Esophagus squamous epithelium (tissue), 5 donors: ENCODE measurements at regions not wholly inside any gene's neighbourhood (a gene's known extent, or its start where the extent isn't known, plus 50 kb on each side); places are given as distances from the start of the nearest gene placed in this dataset.

Experiments
- DNase-seq: peaks from one replicate; lab custom pipeline; 2025; lab: John Stamatoyannopoulos, UW
- H3K27ac ChIP-seq, 4 donors: fragments of 200-600 bp; sonication (generic); one replicate each; pipeline ENCODE4 v1.5.1; 2016 to 2019; ENCODE audit warnings: mild to moderate bottlenecking in 1 of 4
- H3K27me3 ChIP-seq, 4 donors: fragments of 200-600 bp; sonication (generic); 1 replicate in 3 of 4; 2 replicates in 1 of 4; pipeline versions ENCODE4 v1.5.1 to v1.6.0; 2017 to 2021; ENCODE audit warnings: antibody characterized with exemption in 1 of 4
- H3K36me3 ChIP-seq, 3 donors: fragments of 200-600 bp; sonication (generic); one replicate each; pipeline ENCODE4 v1.5.1; 2016 to 2019
- H3K4me1 ChIP-seq, 3 donors: fragments of 200-600 bp; sonication (generic); one replicate each; pipeline ENCODE4 v1.5.1; 2017 to 2019
- H3K4me3 ChIP-seq, 4 donors: fragments of 200-600 bp; sonication (generic); 1 replicate in 3 of 4; 2 replicates in 1 of 4; pipeline ENCODE4 v1.5.1; 2016 to 2019; ENCODE audit warnings: mild to moderate bottlenecking in 2 of 4, moderate library complexity in 1 of 4
- H3K9me3 ChIP-seq, 3 donors: fragments of 200-600 bp; sonication (generic); one replicate each; pipeline ENCODE4 v1.5.1; 2016 to 2019
- CTCF ChIP-seq, 6 experiments: fragments of 450-650 bp in 4 of 6; fragments of 200-600 bp in 2 of 6; sonication (generic) in 2 of 6; IDR thresholded peaks; one replicate each; pipeline ENCODE4 v1.5.1; 2016 to 2019; ENCODE audit warnings: antibody characterized with exemption in 6 of 6, mild to moderate bottlenecking in 4 of 6, moderate library complexity in 4 of 6
- POLR2A ChIP-seq, 4 donors: fragments of 450-650 bp; IDR thresholded peaks; one replicate each; pipeline ENCODE4 v1.6.1; 2017; ENCODE audit warnings: antibody characterized with exemption in 4 of 4, mild to moderate bottlenecking in 4 of 4, moderate library complexity in 3 of 4
- WGBS, 2 donors: methylation state at CpG; one replicate each; pipeline ENCODE4 v1.1.5; 2018; 5-methylcytosine and 5-hydroxymethylcytosine counted together
- intact Hi-C: fragments of 100-400 bp; cut with DNase I; formaldehyde crosslinking; loops from one replicate; pipeline ENCODE4 v1.15.0; 2022
- donor health status: DM: yes; HTN: yes; CAD: no.

DNA sequence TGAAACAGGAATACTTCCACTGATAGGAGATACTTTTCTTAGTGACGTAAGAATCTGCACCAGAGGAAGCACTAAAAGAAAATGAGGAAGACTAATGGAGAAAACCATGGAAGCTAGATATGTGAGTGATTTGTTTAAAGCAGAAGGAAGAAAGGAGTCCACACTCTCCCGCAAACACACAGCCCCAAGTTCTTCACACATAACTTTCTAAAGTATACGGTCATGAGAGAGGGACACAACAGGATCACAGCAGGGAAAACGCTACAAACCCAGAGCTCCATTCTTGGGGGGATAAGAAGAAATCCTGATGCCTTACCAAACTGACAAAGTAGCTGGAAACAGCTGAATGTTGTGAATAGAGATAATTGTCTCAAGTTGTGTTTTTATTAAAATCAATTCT lies 222.2 kb upstream of the TMEM161B start:
- Histone ChIP-seq H3K27ac (no peak overlapping the region), H3K27me3 (peaks cover 0 to 2% (median 0%) of the 10 kb centered on the region in 4 donors), H3K4me1 (no peaks in the 10 kb centered on the region), H3K9me3 (no peaks in the 10 kb centered on the region), H3K36me3 (no peaks in the 10 kb centered on the region), H3K4me3 (no peak overlapping the region)
- WGBS, 2 donors, result 55 to 63% methylated on average over 4 of the region's 4 CpGs
- TF ChIP-seq POLR2A (IDR thresholded peaks at IDR 0.05), result no peak
- TF ChIP-seq CTCF (IDR thresholded peaks at IDR 0.05), result no peak
- intact Hi-C loops, result no loop called here
- DNase-seq, result no peak

- H3K27me3 ChIP-seq, result peaks cover 0 to 2% (median 0%) of the 10 kb centered on the region in 4 donors
- no peak for DNase-seq
- H3K4me3 ChIP-seq, result no peak overlapping the region
- H3K4me1 ChIP-seq, result no peaks in the 10 kb centered on the region
- no peaks in the 10 kb centered on the region for H3K9me3 ChIP-seq
- WGBS, 2 donors, result 38 to 52% methylated on average over 6 of the region's 6 CpGs
- no peak overlapping the region for H3K27ac ChIP-seq
- no peaks in the 10 kb centered on the region for H3K36me3 ChIP-seq
- intact Hi-C loops, result no loop called here
- TF ChIP-seq POLR2A (IDR thresholded peaks at IDR 0.05), result no peak
These were observed 220.7 kb upstream of the TMEM161B start for GRCh38 chr5:88489364-88489763.

GRCh38 chr5:88488561-88488960 lies 219.9 kb upstream of the TMEM161B start:
- Histone ChIP-seq H3K36me3 (no peaks in the 10 kb centered on the region), H3K4me1 (no peaks in the 10 kb centered on the region), H3K9me3 (no peaks in the 10 kb centered on the region), H3K27me3 (peaks cover 0 to 2% (median 0%) of the 10 kb centered on the region in 4 donors), H3K4me3 (no peak overlapping the region), H3K27ac (no peak overlapping the region)
- intact Hi-C loops, result no loop called here
- DNase-seq, result no peak
- TF ChIP-seq CTCF (IDR thresholded peaks at IDR 0.05) (no peak), POLR2A (IDR thresholded peaks at IDR 0.05) (no peak)
- 26 to 42% methylated on average over 2 of the region's 2 CpGs for WGBS, 2 donors

- no peak for TF ChIP-seq POLR2A (IDR thresholded peaks at IDR 0.05)
- no peak for TF ChIP-seq CTCF (IDR thresholded peaks at IDR 0.05)
- Histone ChIP-seq H3K4me1 (no peaks in the 10 kb centered on the region), H3K9me3 (no peaks in the 10 kb centered on the region), H3K27ac (no peak overlapping the region), H3K27me3 (peaks cover 0 to 2% (median 0%) of the 10 kb centered on the region in 4 donors), H3K36me3 (no peaks in the 10 kb centered on the region), H3K4me3 (no peak overlapping the region)
- WGBS, 2 donors, result 58 to 69% methylated on average over 2 of the region's 2 CpGs
- DNase-seq, result no peak
- intact Hi-C loops, result no loop called here
These were observed 219.5 kb upstream of the TMEM161B start for GRCh38 chr5:88488130-88488529.

GRCh38 chr5:88487066-88487465 lies 218.4 kb upstream of the TMEM161B start:
- no peak for TF ChIP-seq POLR2A (IDR thresholded peaks at IDR 0.05)
- H3K4me1 ChIP-seq, result no peaks in the 10 kb centered on the region
- intact Hi-C loops, result no loop called here
- DNase-seq, result no peak
- no peaks in the 10 kb centered on the region for H3K36me3 ChIP-seq
- H3K27me3 ChIP-seq, result peaks cover 0 to 2% (median 0%) of the 10 kb centered on the region in 4 donors
- H3K9me3 ChIP-seq, result no peaks in the 10 kb centered on the region
- no peak overlapping the region for H3K27ac ChIP-seq
- WGBS, 2 donors, result 84 to 92% methylated on average over 4 of the region's 4 CpGs
- no peak overlapping the region for H3K4me3 ChIP-seq

DNA sequence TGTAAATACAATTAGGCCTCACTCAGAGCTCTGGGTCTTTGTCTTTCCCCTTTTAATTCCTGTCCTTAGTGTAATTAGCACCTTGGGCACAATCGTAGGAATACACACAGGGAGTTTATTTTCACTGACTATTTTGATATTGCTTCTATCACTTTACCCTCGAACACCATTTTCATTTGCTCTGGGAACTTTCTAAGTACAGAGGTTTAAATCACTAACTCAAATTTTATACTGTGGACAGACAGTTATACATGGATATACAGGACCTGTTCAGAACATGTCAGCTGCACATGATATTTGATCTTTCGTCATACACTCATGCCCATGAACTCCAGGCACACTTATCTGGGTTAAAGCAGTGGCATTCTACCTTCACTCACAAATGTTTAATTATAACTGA lies 217.8 kb upstream of the TMEM161B start:
- no peak overlapping the region for H3K4me3 ChIP-seq
- intact Hi-C loops, result no loop called here
- DNase-seq, result no peak
- no peaks in the 10 kb centered on the region for H3K36me3 ChIP-seq
- no peak overlapping the region for H3K27ac ChIP-seq
- H3K4me1 ChIP-seq, result no peaks in the 10 kb centered on the region
- no peak for TF ChIP-seq CTCF (IDR thresholded peaks at IDR 0.05)
- no peak for TF ChIP-seq POLR2A (IDR thresholded peaks at IDR 0.05)
- H3K9me3 ChIP-seq, result no peaks in the 10 kb centered on the region
- WGBS, 2 donors, result 44 to 55% methylated on average over 3 of the region's 3 CpGs
- peaks cover 0 to 2% (median 0%) of the 10 kb centered on the region in 4 donors for H3K27me3 ChIP-seq
